ENCODE measurements at regions not wholly inside any gene's neighbourhood (a gene's known extent, or its start where the extent isn't known, plus 50 kb on each side); places are given as distances from the start of the nearest gene placed in this dataset.
"Not testable (repeated sequence)": the region's sequence is repeated elsewhere in the genome, so short reads cannot be mapped to it uniquely, and the experiment has no call there.

- not testable (repeated sequence) for H3K27me3 Mint-ChIP-seq (ENCODE audit: low read depth); H3K9me3 Mint-ChIP-seq
- peaks cover 34% of the 10 kb centered on the region for H3K4me1 Mint-ChIP-seq
Measured at GRCh38 chr17:27365329-27365945, 71.5 kb downstream of the WSB1 start.

GRCh38 chr17:27366437-27366836 is 72.5 kb downstream of the WSB1 start:
- Mint-ChIP-seq H3K4me1 (peaks cover 28% of the 10 kb centered on the region), H3K4me3 (no peak overlapping the region), H3K27me3 (ENCODE audit: low read depth) (no peaks in the 10 kb centered on the region), H3K9me3 (peaks cover 4% of the 10 kb centered on the region), H3K36me3 (ENCODE audit: low read depth) (peaks cover 3% of the 10 kb centered on the region), H3K27ac (ENCODE audit: unreplicated experiment) (no peak overlapping the region)
- TF ChIP-seq CTCF (conservative IDR thresholded peaks at IDR 0.05): no peak
- DNase-seq (ENCODE audit: low read depth, low spot score): no peak

More at GRCh38 chr17:27365329-27365945, 71.5 kb downstream of the WSB1 start:
- H3K4me3 Mint-ChIP-seq; DNase-seq (ENCODE audit: low read depth, low spot score); H3K36me3 Mint-ChIP-seq (ENCODE audit: low read depth); H3K27ac Mint-ChIP-seq (ENCODE audit: unreplicated experiment): not testable (repeated sequence)

- no peaks in the 10 kb centered on the region for H3K27me3 Mint-ChIP-seq (ENCODE audit: low read depth)
- H3K4me1 Mint-ChIP-seq: peaks cover 24% of the 10 kb centered on the region
- TF ChIP-seq CTCF (conservative IDR thresholded peaks at IDR 0.05): no peak
- no peak for DNase-seq (ENCODE audit: low read depth, low spot score)
- no peak overlapping the region for H3K4me3 Mint-ChIP-seq
- no peak overlapping the region for H3K27ac Mint-ChIP-seq (ENCODE audit: unreplicated experiment)
- H3K36me3 Mint-ChIP-seq (ENCODE audit: low read depth): peaks cover 7% of the 10 kb centered on the region
- peaks cover 9% of the 10 kb centered on the region for H3K9me3 Mint-ChIP-seq
Measured at GRCh38 chr17:27367121-27367981, 73.4 kb downstream of the WSB1 start.

- Mint-ChIP-seq H3K36me3 (ENCODE audit: low read depth) (peaks cover 7% of the 10 kb centered on the region), H3K4me1 (peaks cover 24% of the 10 kb centered on the region), H3K27ac (ENCODE audit: unreplicated experiment) (no peak overlapping the region), H3K27me3 (ENCODE audit: low read depth) (no peaks in the 10 kb centered on the region), H3K9me3 (peaks cover 11% of the 10 kb centered on the region), H3K4me3 (no peak overlapping the region)
- DNase-seq (ENCODE audit: low read depth, low spot score): no peak
- TF ChIP-seq CTCF (conservative IDR thresholded peaks at IDR 0.05): no peak
Measured at GRCh38 chr17:27368151-27368795, 74.4 kb downstream of the WSB1 start.

- Mint-ChIP-seq H3K4me1 (peaks cover 21% of the 10 kb centered on the region), H3K4me3 (no peak overlapping the region), H3K27ac (ENCODE audit: unreplicated experiment) (no peak overlapping the region), H3K9me3 (peaks cover 13% of the 10 kb centered on the region), H3K27me3 (ENCODE audit: low read depth) (no peaks in the 10 kb centered on the region), H3K36me3 (ENCODE audit: low read depth) (peaks cover 7% of the 10 kb centered on the region)
- no peak for DNase-seq (ENCODE audit: low read depth, low spot score)
- no peak for TF ChIP-seq CTCF (conservative IDR thresholded peaks at IDR 0.05)
Measured at GRCh38 chr17:27368980-27369379, 75.1 kb downstream of the WSB1 start.
